OCI-LY7 (cell line): ENCODE measurements at regions not wholly inside any gene's neighbourhood (a gene's known extent, or its start where the extent isn't known, plus 50 kb on each side); places are given as distances from the start of the nearest gene placed in this dataset.

ENCODE experiments used
- BruUV-seq: library from RNA; stranded (reverse); fragments of 400-500 nt; replicated peaks from 2 replicates; lab custom pipeline; 2021; lab: Mats Ljungman, UMichigan
- CTCF ChIA-PET: fragments of 300-600 bp; sonication (Branson Sonifier 250); formaldehyde crosslinking; loops from one replicate; lab custom pipeline; 2022; ENCODE audit warnings: antibody characterized with exemption; ENCODE audit not compliant: unreplicated experiment; lab: Charles Lee
- POLR2A ChIA-PET: fragments of 300-600 bp; sonication (Branson Sonifier 250); formaldehyde crosslinking; loops from one replicate; lab custom pipeline; 2022; ENCODE audit warnings: antibody characterized with exemption; lab: Charles Lee
- DNase-seq: peaks from one replicate; pipeline ENCODE4 v3.0.0-alpha.2; 2015; ENCODE audit warnings: low spot score
- H2AFZ ChIP-seq: fragments of 200-600 bp; sonication (generic), shearing (Covaris generic); 2 replicates; pipeline ENCODE4 v1.6.1; 2014; ENCODE audit warnings: mild to moderate bottlenecking, antibody characterized with exemption, low read length, moderate library complexity
- H3K27ac ChIP-seq: fragments of 200-600 bp; sonication (generic); 2 replicates; pipeline ENCODE4 v1.5.1; 2014; ENCODE audit warnings: mixed run types, low read depth, mild to moderate bottlenecking, moderate library complexity, low read length, inconsistent platforms; ENCODE audit not compliant: poor library complexity, severe bottlenecking
- H3K36me3 ChIP-seq: fragments of 200-600 bp; sonication (generic); 2 replicates; pipeline ENCODE4 v1.6.1; 2014; ENCODE audit warnings: mild to moderate bottlenecking, antibody characterized with exemption, low read length, moderate library complexity, mixed read lengths; ENCODE audit not compliant: insufficient read depth
- H3K4me1 ChIP-seq: fragments of 200-600 bp; sonication (generic); 2 replicates; pipeline ENCODE4 v1.5.1; 2014; ENCODE audit warnings: mild to moderate bottlenecking, low read length; ENCODE audit not compliant: insufficient read depth, poor library complexity, severe bottlenecking
- H3K4me2 ChIP-seq: fragments of 200-600 bp; sonication (generic); 2 replicates; pipeline ENCODE4 v1.6.1; 2014; ENCODE audit warnings: mild to moderate bottlenecking, low read length
- H3K4me3 ChIP-seq: fragments of 200-600 bp; sonication (generic); 2 replicates; pipeline ENCODE4 v1.5.1; 2014; ENCODE audit warnings: mild to moderate bottlenecking, low read depth, low read length; ENCODE audit not compliant: poor library complexity, severe bottlenecking
- H3K79me2 ChIP-seq: fragments of 200-600 bp; sonication (generic); 2 replicates; pipeline ENCODE4 v1.6.1; 2016; ENCODE audit warnings: low read depth, mild to moderate bottlenecking, low read length, moderate library complexity, mixed read lengths; ENCODE audit not compliant: insufficient read depth
- H3K9me2 ChIP-seq: fragments of 200-600 bp; sonication (generic); 2 replicates; pipeline ENCODE4 v1.6.1; 2016; ENCODE audit warnings: mild to moderate bottlenecking, low read length, mixed read lengths; ENCODE audit not compliant: insufficient read depth
- H3K9me3 ChIP-seq: fragments of 200-600 bp; sonication (generic); 2 replicates; pipeline ENCODE4 v1.6.1; 2014; ENCODE audit warnings: mild to moderate bottlenecking, mixed run types, low read length, mixed read lengths
- H4K20me1 ChIP-seq: fragments of 200-600 bp; sonication (generic); 2 replicates; pipeline ENCODE4 v1.6.1; 2014; ENCODE audit warnings: mild to moderate bottlenecking, antibody characterized with exemption, low read length, moderate library complexity, mixed read lengths; ENCODE audit not compliant: insufficient read depth
- EZH2phosphoT487 ChIP-seq: fragments of 200-600 bp; sonication (generic); IDR thresholded peaks from 2 replicates; pipeline ENCODE4 v1.6.1; 2018; ENCODE audit warnings: low read depth, borderline replicate concordance, mild to moderate bottlenecking, mixed run types, antibody characterized with exemption, low read length, moderate library complexity, mixed read lengths
- intact Hi-C: fragments of 100-400 bp; cut with micrococcal nuclease; formaldehyde crosslinking; loops from one replicate; pipeline ENCODE4 v1.10.0; 2022; ENCODE audit not compliant: unreplicated experiment
- TF ChIP-seq, protein P1 (sequence below): fragments of 200-600 bp; sonication (generic); conservative IDR thresholded peaks from 2 replicates; pipeline ENCODE4 v1.5.1; 2014; ENCODE audit warnings: mild to moderate bottlenecking, antibody characterized with exemption, low read length, moderate library complexity, mixed read lengths

DNA sequence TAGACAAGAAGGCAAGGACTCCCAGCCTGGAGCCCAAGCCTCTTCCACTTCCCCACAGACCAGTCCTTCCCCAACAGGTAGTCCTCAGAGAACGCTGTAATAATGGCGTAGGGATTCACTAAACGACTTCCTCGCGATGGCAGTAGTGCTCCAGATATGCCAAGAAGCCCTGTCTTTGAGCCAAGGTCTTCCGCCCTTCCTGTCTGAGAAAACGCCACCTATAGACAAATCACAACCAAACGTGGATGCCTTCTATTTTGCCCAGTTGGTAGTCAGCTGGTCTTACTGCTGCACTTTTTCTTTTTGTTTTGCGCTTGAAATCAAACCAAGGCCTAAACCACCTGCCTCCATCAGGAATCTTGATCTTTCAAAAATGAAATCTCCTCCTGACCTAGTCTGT is 203.3 kb downstream of the OR13H1 start:
- Histone ChIP-seq H4K20me1 (no peaks in the 10 kb centered on the region), H3K27ac (no peak overlapping the region), H3K9me2 (no peaks in the 10 kb centered on the region), H3K4me2 (peak overlapping the region; percentile 32; the same call in 1 of the 2 replicates), H3K4me1 (no peaks in the 10 kb centered on the region), H3K4me3 (no peak overlapping the region), H3K9me3 (no peaks in the 10 kb centered on the region), H3K79me2 (no peaks in the 10 kb centered on the region), H2AFZ (no peak overlapping the region), H3K36me3 (no peaks in the 10 kb centered on the region)
- CTCF ChIA-PET, result no interaction called here
- DNase-seq, result no peak
- intact Hi-C loops, result no loop called here
- no TSS peak for BruUV-seq
- TF ChIP-seq, protein P1, sequence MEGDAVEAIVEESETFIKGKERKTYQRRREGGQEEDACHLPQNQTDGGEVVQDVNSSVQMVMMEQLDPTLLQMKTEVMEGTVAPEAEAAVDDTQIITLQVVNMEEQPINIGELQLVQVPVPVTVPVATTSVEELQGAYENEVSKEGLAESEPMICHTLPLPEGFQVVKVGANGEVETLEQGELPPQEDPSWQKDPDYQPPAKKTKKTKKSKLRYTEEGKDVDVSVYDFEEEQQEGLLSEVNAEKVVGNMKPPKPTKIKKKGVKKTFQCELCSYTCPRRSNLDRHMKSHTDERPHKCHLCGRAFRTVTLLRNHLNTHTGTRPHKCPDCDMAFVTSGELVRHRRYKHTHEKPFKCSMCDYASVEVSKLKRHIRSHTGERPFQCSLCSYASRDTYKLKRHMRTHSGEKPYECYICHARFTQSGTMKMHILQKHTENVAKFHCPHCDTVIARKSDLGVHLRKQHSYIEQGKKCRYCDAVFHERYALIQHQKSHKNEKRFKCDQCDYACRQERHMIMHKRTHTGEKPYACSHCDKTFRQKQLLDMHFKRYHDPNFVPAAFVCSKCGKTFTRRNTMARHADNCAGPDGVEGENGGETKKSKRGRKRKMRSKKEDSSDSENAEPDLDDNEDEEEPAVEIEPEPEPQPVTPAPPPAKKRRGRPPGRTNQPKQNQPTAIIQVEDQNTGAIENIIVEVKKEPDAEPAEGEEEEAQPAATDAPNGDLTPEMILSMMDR, result no peak
- TF ChIP-seq EZH2phosphoT487, result no peak
- POLR2A ChIA-PET, result interaction anchor here (0.7 kb wide), 1 partner anchor 382 kb away, joined by 3 read pairs; no protein-coding TSS in a partner anchor

DNA sequence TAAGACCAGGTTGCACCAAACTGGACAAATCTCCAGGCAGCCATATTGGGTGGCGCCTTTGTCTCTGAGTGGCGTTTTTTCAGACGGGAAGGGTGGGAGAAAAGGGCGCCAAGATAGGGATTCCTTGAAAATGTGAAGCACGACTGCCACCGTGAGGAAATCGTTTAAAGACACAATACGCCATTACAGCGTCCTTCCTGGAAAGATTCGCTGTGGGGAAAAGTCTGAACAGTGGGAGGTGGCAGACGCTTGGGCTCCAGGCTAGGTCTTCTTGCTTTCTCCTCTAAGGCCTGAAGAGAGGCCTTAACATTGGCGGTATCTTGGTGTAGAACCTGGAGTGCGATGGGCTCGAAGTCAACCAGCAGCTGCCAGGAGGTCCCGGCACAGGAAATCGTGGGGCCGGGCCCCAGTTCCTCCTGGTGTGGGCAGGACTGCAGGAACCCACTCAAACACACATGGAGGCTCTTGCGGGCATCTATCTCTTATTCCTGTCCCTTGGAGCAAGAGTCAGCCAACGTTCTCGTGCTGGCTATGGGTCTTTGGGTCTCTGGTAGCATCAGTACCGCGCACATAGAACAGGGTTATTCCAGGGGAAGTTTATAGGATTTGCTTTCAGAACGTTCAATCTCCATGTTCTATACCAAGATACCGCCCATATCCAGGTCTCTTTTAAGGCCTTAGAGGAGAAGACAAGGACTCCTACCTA is 208.8 kb downstream of the OR13H1 start:
- BruUV-seq, result no TSS peak
- H3K4me3 ChIP-seq, result no peak overlapping the region
- H3K9me2 ChIP-seq, result no peaks in the 10 kb centered on the region
- no peak overlapping the region for H3K27ac ChIP-seq
- no peak overlapping the region for H2AFZ ChIP-seq
- TF ChIP-seq EZH2phosphoT487, result no peak
- TF ChIP-seq, protein P1, result no peak
- POLR2A ChIA-PET, result no interaction called here
- DNase-seq, result no peak
- no peaks in the 10 kb centered on the region for H3K36me3 ChIP-seq
- intact Hi-C loops, result no loop called here
- no peaks in the 10 kb centered on the region for H3K4me1 ChIP-seq
- no peaks in the 10 kb centered on the region for H3K9me3 ChIP-seq
- no peak overlapping the region for H3K4me2 ChIP-seq
- H3K79me2 ChIP-seq, result no peaks in the 10 kb centered on the region
- CTCF ChIA-PET, result no interaction called here
- H4K20me1 ChIP-seq, result no peaks in the 10 kb centered on the region

DNA sequence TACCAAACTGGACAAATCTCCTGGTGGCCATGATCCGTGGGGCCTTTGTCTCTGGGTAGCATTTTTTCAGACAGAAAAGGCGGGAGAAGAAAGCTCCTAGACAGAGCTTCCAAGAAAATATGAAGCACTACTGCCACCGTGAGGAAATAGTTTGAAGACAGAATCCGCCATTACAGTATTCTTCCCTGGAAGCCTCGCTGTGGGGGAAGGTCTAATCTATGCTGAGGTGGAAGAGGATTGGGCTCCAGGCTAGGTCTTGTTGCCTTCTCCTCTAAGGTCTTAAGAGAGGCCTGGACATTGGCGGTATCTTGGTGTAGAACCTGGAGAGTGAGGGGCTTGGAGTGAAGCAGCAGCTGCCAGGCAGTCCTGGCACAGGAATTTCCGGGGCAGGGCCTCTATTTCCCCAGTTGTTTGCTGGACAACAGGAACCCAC is 218.9 kb downstream of the OR13H1 start:
- no TSS peak for BruUV-seq
- Histone ChIP-seq H3K4me3 (no peak overlapping the region), H3K36me3 (no peaks in the 10 kb centered on the region), H3K9me2 (no peaks in the 10 kb centered on the region), H3K27ac (no peak overlapping the region), H2AFZ (no peak overlapping the region), H3K4me1 (no peaks in the 10 kb centered on the region), H4K20me1 (no peaks in the 10 kb centered on the region), H3K79me2 (no peaks in the 10 kb centered on the region), H3K9me3 (no peaks in the 10 kb centered on the region), H3K4me2 (no peak overlapping the region)
- no peak for TF ChIP-seq EZH2phosphoT487
- TF ChIP-seq, protein P1, result no peak
- intact Hi-C loops, result no loop called here
- DNase-seq, result no peak
- ChIA-PET POLR2A (no interaction called here), CTCF (no interaction called here)
